ENCODE measurements at regions not wholly inside any gene's neighbourhood (a gene's known extent, or its start where the extent isn't known, plus 50 kb on each side); places are given as distances from the start of the nearest gene placed in this dataset.
"Not testable (repeated sequence)": the region's sequence is repeated elsewhere in the genome, so short reads cannot be mapped to it uniquely, and the experiment has no call there.

GRCh38 chr7:94176694-94177200 lies 172.6 kb upstream of the BET1 start:
- DNase-seq: no peak

DNA sequence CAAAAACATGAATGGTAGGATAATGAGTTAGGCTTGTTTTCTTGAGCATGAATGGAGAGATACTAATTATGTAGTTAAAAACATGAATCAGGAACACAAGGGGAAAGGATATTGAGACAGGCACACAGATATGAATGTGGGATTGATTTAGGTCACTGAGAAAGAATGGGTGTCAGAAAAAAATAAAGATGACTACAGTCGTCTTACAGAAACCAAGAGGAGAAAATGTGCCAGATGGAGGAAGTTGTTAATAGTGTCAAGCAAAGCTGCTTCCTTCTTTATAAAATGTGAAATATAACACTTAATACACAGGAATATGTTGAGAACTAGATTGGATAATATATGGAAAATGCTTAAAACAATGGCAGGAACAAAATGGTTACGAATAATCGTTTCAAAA lies 173.3 kb upstream of the BET1 start:
- DNase-seq: no peak

- no peak for DNase-seq
These were observed 174.1 kb upstream of the BET1 start for GRCh38 chr7:94178230-94178629.

GRCh38 chr7:94179466-94179865 lies 175.3 kb upstream of the BET1 start:
- DNase-seq: no peak

GRCh38 chr7:94182066-94182465 lies 177.9 kb upstream of the BET1 start:
- DNase-seq: no peak

- no peak for DNase-seq
These were observed 178.6 kb upstream of the BET1 start for GRCh38 chr7:94182721-94183120.

DNA sequence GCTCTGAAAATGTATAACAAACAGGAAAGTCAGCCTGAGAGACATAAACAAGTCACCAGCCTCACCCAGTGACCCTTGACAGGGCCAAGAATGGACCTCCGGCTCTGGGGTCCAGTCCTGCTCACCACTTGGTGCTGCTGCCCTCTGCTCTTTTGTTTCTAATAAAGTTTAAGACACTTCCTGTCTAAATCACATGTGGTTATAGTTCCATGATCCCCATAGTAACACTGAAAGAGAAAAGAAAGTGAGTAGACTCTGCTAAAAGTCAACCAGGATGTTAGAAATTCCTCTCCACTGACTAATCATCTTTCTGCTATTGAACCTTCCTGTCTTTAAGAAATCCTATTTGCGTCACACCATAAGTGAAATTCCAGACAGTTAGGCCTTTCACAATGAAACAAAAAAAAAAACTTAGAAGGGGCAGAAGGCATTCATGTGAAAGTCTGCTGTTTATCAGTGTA lies 179.2 kb upstream of the BET1 start:
- no peak for DNase-seq

- no peak for DNase-seq
These were observed 179.7 kb upstream of the BET1 start for GRCh38 chr7:94183891-94184290.

DNA sequence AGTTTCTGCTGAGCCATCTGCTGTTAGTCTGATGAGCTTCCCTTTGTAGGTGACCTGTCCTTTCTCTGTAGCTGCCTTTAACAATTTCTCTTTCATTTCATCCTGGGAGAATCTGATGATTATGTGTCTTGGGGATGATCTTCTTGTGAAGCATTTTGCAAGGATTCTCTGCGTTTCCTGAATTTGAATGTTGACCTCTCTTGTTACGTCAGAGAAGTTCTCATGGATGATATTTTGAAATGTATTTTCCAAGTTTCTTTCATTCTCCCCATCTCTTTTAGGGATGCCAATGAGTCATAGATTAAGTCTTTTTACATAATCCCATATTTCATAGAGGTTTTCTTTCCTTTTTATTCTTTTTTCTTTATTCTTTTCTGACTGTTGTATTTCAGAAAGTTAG lies 184.2 kb upstream of the BET1 start:
- no peak for DNase-seq

DNA sequence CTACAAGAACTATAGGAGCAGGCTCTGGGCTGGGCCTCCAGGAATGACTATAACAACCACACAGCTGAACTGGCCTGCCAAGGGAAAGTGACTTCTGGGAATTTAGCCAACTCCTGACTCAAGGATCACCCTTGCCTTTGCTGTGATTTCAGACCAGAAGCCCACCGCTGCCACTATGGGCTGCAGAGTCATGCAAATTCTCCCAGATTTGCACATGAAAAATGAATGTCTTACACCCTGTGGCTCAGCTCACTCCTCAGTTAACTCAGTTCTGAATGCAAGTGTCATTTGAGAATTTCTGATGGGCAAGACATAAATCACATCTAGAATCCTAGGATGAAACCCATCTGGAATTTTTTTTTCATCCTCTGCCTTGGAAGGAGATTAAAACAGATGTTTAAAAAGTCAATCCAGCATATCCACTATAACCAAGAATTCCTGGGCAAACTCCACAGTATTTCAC lies 186.5 kb upstream of the BET1 start:
- DNase-seq: no peak

DNA sequence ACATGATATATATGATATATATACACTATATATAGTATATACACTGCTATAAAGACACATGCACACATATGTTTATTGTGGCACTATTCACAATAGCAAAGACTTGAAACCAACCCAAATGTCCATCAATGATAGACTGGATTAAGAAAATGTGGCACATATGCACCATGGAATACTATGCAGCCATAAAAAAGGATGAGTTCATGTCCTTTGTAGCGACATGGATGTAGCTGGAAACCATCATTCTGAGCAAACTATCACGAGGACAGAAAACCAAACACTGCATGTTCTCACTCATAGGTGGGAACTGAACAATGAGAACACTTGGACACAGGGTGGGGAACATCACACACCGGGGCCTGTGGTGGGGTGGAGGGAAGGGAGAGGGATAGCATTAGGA lies 190.3 kb upstream of the BET1 start:
- not testable (repeated sequence) for DNase-seq

- DNase-seq: no peak
These were observed 191.0 kb upstream of the BET1 start for GRCh38 chr7:94195201-94195600.

- DNase-seq: no peak
These were observed 191.7 kb upstream of the BET1 start for GRCh38 chr7:94195813-94196212.

DNA sequence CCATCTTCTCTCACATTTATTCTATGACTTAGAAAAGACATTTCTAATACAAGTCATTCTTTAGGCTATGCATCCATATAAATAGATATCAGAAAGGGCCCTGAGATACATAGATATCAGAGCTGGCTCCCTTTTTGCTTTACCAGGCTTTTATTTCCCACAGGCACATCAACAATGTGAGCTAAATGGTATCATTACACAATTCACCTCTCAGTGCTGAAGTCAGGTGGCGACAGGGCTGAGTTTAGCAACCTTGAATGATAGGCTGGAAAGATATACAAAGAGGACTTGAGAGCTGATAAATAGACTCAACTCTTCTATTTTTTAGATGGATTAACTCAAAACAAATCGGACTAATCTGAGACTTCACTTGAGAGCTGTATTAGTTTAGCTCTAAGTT lies 189.2 kb upstream of the COL1A2 start:
- DNase-seq: no peak

DNA sequence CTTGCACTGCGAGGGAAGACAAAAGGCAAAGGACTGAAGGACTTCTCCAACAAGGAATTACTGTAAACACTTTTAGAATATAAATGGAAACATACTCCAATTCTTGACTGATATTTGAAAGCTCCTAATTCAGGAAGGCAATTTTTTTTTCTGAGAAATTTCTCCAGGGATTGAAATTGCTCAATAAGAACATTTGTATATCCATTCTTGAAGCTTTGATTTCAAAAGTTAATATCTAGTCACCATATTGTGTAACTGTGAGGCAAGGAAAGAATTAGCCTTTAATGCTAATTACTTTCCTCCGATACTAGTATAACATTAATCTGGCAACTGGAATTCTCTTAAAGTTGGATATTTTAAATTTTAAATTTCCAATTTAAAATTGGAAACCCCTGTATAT lies 188.4 kb upstream of the COL1A2 start:
- DNase-seq: no peak

GRCh38 chr7:94212160-94212559 lies 182.5 kb upstream of the COL1A2 start:
- no peak for DNase-seq

DNA sequence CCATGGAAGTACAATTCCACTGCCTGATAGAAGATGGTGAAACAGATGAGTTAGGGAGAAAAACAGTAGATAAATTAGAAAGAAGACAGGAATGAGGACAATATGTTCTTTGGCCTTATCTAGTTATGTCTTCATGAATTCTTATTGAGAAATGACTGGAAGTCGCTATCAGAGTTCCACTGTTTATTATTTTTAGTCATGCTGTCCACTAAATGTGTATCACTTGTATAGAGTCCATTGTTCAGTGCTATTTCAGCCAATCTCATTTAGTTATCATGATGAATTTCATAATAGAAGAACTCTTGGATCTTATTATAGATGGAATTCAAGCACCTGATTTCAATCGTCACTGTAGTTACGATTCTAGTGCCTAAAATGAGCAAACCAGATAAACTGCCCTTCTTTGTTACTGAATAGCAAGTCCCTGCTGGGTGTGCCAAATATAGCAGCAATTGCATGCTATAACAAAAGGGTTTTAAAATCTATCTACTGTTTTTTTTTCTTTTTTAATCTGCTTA lies 177.7 kb upstream of the COL1A2 start:
- DNase-seq: no peak

DNA sequence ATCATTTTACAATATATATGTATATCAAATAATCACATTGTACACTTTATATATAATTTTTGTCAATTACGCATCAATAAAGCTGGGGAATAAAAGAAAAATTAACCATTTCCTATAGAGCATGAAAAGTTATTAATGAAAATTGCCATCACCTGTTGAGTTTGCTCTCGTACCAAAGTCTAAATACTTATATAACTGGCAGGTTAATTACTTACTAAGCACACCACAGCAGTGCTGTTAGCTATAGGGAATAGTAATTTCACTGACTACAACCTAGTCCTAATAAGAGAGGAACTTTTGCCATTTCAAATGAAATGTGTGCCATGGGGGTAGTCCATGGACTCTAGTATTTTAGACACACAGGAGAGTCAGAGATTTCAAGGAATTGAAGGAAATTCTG lies 176.9 kb upstream of the COL1A2 start:
- no peak for DNase-seq

GRCh38 chr7:94222516-94222915 lies 172.2 kb upstream of the COL1A2 start:
- DNase-seq: no peak

DNA sequence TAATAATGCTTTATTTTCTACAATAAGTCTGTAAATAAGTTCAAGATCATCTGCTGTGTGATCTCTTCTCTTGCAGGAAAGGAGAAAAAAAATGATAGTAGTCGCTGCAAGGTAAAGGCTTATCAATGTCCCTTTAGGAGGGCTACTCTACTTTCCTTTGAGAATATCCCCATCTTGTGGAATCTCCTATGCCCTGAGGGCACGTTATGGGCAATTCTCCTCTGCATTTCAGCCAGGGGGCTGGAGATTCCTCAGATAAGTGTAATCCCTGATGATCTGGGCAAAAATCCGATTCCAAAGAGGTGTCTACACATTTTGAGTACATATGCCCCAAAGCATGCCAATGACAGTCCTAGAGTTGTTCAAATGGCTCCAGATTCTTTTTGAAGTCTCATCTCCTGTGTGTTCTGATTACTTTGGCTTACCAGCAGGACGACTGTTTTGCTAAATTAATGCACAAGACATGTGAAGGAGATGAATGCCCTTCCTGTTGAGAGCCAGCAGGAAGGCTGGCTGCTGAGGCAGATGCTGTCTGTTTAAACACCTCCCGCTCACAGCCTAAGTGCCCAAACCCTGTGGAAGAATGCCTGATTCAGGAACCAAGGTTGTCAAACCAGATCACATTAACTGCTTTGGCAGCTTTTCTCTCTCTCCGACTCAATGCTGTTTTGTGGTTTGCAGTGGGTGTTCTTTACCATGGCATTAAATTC lies 171.2 kb upstream of the COL1A2 start:
- no peak for DNase-seq

GRCh38 chr7:94228223-94228622 lies 166.5 kb upstream of the COL1A2 start:
- DNase-seq: no peak

- DNase-seq: no peak
These were observed 166.0 kb upstream of the COL1A2 start for GRCh38 chr7:94228678-94229077.

DNA sequence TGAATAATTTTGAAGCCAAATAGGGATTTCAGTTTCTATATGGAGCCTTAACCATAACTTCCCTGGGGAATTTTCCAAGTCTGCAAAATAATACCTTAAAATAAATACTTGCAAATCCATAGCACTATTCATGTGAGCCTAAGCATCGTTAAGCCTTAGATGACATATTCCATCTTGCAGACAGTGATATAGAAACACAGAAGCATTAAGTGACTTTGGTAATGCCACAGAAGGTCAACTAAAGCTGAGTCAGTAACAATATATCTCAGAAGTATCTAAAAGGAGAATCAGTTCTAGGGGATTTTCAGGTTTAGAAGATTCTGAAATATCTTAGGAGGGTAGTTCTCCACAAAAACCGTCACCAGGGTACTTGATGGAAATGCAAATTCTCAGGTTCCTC lies 163.4 kb upstream of the COL1A2 start:
- no peak for DNase-seq

GRCh38 chr7:94236960-94237359 lies 157.7 kb upstream of the COL1A2 start:
- DNase-seq: no peak

- DNase-seq: no peak
These were observed 157.3 kb upstream of the COL1A2 start for GRCh38 chr7:94237417-94237816.

Measured in hippocampal formation (tissue), 2 donors.